ENCODE measurements at regions not wholly inside any gene's neighbourhood (a gene's known extent, or its start where the extent isn't known, plus 50 kb on each side); places are given as distances from the start of the nearest gene placed in this dataset.
"Not testable (repeated sequence)": the region's sequence is repeated elsewhere in the genome, so short reads cannot be mapped to it uniquely, and the experiment has no call there.

GRCh38 chr16:47888142-47888541 is 267.7 kb downstream of the ABCC12 start:
- DNase-seq (ENCODE audit: missing footprints): no peak
- ATAC-seq: no peak

GRCh38 chr16:47887496-47887895 is 268.3 kb downstream of the ABCC12 start:
- ATAC-seq (no peak), DNase-seq (ENCODE audit: missing footprints) (no peak)
- intact Hi-C loops (cut with DNase I): no loop called here

More at GRCh38 chr16:47888142-47888541, 267.7 kb downstream of the ABCC12 start:
- intact Hi-C loops (cut with DNase I): no loop called here

- DNase-seq (ENCODE audit: missing footprints) (no peak), ATAC-seq (no peak)
- intact Hi-C loops (cut with DNase I): no loop called here
Measured at GRCh38 chr16:47886631-47887415, 269.0 kb downstream of the ABCC12 start.

- no peak for DNase-seq (ENCODE audit: missing footprints)
- ATAC-seq: no peak
- intact Hi-C loops (cut with DNase I): no loop called here
Measured at GRCh38 chr16:47886139-47886538, 269.7 kb downstream of the ABCC12 start.

DNA sequence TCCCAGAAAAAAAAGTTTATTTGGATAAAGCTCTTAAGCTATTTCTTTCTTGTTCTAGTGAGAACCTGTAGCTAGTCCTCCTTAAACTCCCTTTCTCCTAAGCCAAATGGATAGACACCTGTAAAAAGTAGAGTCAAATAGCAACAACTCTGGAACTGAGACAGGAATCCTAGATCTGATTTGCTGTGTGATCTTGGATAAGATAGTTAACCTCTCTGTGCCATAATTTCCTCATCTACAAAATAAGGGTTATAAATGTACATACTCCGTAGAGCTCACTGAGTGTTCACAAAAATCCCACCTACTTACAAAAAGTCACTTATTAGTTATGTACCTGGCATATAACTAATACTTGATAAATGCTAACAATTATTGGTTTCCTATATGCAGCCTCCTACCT is 270.3 kb downstream of the ABCC12 start:
- DNase-seq (ENCODE audit: missing footprints) (no peak), ATAC-seq (no peak)
- intact Hi-C loops (cut with DNase I): no loop called here

DNA sequence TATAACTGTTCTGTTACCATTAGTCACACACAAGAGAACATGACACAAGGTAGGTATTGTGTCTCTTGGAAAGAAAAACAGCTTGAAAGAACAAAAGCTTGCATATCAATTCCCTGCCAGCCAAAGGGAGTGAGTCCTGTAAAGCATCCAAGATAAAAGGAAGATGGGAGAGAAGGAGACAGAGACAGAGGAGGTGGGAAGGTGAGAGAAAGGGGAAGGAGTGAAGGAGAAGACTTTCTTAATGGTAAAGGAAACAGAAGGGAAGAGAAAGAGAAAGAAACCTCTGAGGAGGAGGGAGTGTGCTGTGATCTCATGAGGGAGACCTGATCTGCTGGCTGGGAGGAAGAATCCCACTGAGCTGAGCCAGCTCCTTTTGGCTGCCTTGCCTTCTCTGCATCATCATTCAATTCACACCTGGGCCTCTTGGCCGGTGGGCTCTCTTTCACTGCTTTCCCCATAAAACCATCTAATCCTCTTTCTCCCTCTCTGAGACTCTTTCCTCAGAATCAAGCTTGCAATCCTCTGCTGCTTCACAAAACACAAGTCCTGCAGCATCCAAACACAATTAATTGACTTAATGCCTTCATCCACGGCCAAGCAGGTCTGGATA is 271.6 kb downstream of the ABCC12 start:
- no peak for DNase-seq (ENCODE audit: missing footprints)
- no peak for ATAC-seq
- intact Hi-C loops (cut with DNase I): no loop called here

- intact Hi-C loops (cut with DNase I): no loop called here
Measured at GRCh38 chr16:47881574-47881973, 274.2 kb downstream of the ABCC12 start.

GRCh38 chr16:47880653-47881052 is 275.1 kb downstream of the ABCC12 start:
- DNase-seq (ENCODE audit: missing footprints) (no peak), ATAC-seq (no peak)
- intact Hi-C loops (cut with DNase I): no loop called here

More at GRCh38 chr16:47881574-47881973, 274.2 kb downstream of the ABCC12 start:
- DNase-seq (ENCODE audit: missing footprints): no peak
- ATAC-seq: no peak

DNA sequence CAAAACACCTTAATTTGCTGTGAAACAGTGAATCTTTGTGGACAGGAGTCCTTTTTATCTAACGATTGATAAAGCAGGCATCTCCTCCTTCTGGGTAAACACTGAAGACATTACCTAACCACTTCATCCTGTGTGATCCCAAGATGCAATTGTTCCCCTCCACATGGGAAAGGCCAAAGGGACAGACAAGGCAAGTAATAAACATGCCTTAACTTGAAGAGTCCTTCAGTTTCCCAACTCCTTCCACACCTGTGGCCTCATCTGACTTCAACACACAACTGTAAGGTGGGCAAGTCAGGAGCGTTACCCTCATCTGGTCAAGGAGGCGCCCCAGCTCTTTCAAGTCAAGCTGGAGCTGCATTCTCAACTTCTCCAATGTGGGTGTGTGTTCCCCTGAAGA is 278.6 kb downstream of the ABCC12 start:
- intact Hi-C loops (cut with DNase I): no loop called here
- ATAC-seq: no peak

DNA sequence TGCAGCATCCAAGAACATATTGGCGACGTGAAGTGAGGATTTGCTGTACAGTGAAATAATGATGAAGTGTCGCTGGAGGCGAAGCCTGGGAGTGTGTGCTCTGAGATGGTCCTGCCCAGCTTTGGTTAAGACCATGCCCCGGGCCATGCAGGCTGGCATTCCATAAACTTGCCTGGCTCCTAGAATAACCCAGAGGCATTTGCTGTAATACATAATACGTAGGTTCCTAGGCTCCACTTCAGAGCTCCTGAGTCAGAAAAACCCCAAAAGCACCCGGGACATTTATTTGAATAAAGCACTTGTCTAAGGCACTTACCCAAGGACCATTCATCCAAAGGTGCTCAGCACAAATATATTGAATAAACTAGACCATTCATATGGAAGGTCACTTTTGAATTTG is 279.3 kb downstream of the ABCC12 start:
- no peak for ATAC-seq
- intact Hi-C loops (cut with DNase I): no loop called here
- DNase-seq (ENCODE audit: missing footprints): no peak

More for the DNA sequence above, 278.6 kb downstream of the ABCC12 start:
- no peak for DNase-seq (ENCODE audit: missing footprints)

- intact Hi-C loops (cut with DNase I): no loop called here
- ATAC-seq (no peak), DNase-seq (ENCODE audit: missing footprints) (no peak)
Measured at GRCh38 chr16:47873434-47873833, 282.4 kb downstream of the ABCC12 start.

DNA sequence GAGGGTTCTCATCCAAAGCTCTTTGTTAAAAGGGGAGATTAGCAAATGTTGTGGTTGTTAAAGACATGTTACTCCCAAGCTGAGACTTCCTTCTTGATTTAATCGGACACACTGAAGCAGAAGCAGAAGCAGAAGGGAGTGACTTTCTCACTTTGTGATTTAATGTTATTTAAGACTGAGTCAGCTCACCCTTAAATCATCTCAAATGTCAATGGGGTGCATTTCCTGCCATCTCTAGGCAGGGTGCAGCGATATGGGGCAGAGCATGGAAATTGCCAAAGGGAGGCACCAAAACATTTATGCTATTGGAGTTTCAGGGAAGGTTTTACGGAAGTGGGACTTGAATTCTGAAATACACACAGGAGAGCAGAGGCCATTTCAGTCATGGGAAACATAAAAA is 283.6 kb downstream of the ABCC12 start:
- DNase-seq (ENCODE audit: missing footprints) (no peak), ATAC-seq (no peak)
- intact Hi-C loops (cut with DNase I): no loop called here

DNA sequence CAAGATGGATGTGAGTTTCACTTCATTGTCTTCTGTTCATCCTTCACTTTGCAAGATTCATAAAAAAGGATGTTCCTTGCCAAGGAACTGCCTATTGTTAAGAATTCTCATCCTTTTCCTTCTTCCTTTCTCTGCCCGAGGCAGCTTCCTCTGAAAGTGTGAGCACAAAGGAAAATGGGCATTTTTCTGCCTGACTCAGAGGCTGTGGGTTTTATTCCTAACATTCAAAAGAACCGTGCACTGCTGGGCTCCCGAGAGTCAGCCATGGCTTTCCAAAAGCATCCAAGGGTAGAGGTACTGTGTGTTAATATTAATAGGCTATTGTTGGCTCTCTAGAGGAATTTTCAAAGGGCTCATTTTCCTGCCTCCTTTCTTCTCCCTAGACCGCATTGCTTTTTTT is 289.4 kb downstream of the ABCC12 start:
- intact Hi-C loops (cut with DNase I): no loop called here
- no peak for ATAC-seq

DNA sequence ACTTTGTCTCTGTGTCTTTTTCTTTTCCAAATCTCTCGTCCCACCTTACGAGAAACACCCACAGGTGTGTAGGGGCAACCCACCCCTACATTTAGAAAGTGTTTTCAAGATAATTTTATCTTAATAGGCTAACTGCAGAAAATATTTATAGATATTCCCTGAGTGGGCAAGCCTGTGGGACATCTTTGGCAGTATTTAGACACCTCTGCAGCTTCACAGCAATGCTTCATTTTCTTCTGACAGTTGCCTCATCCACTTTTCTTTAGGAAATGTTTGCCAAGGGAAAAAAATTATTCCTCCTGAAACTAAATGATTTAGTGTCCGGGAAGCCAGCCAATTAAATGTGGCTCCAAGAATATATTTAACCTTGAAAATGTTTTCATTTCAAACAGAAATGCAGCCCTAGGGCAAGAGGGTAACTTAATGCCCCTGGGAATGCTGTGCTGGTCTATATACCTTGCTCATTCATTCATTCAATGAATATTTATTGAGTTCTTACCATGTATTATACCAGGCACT is 290.4 kb downstream of the ABCC12 start:
- DNase-seq (ENCODE audit: missing footprints): no peak
- ATAC-seq: no peak
- intact Hi-C loops (cut with DNase I): no loop called here

More for the DNA sequence above, 289.4 kb downstream of the ABCC12 start:
- DNase-seq (ENCODE audit: missing footprints): no peak

DNA sequence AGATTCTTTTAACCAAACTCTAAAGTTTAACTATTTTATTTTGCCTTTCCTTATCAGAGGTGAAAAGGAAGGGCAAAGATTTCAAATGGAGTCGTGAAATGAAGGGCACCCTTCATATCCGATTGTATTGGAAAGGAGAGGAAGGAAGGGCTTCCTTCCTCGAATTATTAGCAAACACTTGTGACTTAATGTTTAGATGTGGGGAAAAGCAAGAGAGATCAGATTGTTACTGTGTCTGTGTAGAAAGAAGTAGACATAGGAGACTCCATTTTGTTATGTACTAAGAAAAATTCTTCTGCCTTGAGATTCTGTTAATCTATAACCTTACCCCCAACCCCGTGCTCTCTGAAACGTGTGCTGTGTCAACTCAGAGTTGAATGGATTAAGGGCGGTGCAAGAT is 291.5 kb downstream of the ABCC12 start:
- ATAC-seq; DNase-seq (ENCODE audit: missing footprints); intact Hi-C loops (cut with DNase I): not testable (repeated sequence)

DNA sequence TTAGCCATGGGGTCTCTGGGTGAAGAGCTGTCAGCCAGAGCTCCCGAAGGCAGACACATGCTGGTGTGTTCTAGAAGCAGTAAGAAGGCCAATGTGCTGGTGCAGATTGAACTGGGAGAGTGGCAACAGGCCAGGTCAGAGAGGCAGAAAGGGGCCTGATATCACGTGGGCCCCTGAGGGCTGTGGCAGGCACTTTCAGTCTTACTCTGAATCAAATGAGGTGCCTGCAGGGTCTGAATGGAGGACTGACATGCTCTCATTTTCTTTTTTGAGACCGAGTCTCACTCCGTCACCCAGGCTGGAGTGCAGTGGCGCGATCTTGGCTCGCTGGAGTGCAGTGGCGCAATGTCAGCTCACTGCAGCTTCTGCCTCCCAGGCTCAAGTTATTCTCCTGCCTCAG is 293.8 kb downstream of the ABCC12 start:
- DNase-seq (ENCODE audit: missing footprints): no peak
- intact Hi-C loops (cut with DNase I): no loop called here

GRCh38 chr16:47858333-47858982 is 297.3 kb downstream of the ABCC12 start:
- intact Hi-C loops (cut with DNase I): no loop called here
- DNase-seq (ENCODE audit: missing footprints): no peak
- ATAC-seq: no peak

More for the DNA sequence above, 293.8 kb downstream of the ABCC12 start:
- ATAC-seq: no peak

DNA sequence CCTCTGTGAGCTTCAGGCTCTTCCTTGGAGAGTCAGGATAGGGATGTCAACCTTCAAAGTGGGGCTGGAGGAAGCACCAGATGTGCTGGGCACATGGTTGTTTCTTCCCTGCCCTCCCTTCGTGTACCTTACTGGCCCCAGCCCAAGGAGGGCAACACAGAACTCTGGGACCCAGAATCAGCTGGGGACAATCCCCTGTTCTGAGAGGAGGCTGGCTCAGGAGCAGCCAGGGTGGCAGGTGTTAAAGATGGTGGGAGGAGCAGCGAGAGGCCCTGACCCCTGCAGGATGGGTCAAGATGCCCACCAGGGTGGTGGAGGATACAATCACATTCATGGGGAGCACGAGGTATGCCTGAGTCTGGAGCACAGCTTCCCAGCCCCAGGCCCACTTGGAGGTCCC is 300.4 kb downstream of the ABCC12 start:
- intact Hi-C loops (cut with DNase I): no loop called here
- DNase-seq (ENCODE audit: missing footprints) (no peak), ATAC-seq (no peak)

- ATAC-seq (no peak), DNase-seq (ENCODE audit: missing footprints) (no peak)
- intact Hi-C loops (cut with DNase I): no loop called here
Measured at GRCh38 chr16:47854737-47855136, 301.1 kb downstream of the ABCC12 start.

DNA sequence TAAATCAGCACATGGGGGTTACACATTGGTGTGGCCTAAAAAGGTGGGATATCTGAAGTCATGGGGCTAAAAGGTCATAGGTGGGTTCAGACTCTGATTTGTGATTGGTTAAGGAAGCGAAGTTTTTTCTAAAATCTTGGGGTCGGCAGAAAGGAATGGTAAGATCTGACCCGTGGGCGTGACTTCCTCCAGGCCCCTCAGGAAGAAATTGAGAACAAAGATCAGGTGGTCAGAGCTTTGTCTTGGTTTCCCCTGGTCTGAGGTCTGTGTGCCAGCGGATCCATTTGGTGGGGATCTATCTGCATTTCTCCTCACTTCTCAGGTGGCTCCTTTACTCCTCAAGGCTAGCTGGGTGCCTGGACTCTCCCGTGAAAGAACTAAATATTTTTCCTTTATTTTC is 302.8 kb downstream of the ABCC12 start:
- intact Hi-C loops (cut with DNase I): no loop called here
- no peak for DNase-seq (ENCODE audit: missing footprints)
- ATAC-seq: no peak
